ENCODE measurements at regions not wholly inside any gene's neighbourhood (a gene's known extent, or its start where the extent isn't known, plus 50 kb on each side); places are given as distances from the start of the nearest gene placed in this dataset.

DNA sequence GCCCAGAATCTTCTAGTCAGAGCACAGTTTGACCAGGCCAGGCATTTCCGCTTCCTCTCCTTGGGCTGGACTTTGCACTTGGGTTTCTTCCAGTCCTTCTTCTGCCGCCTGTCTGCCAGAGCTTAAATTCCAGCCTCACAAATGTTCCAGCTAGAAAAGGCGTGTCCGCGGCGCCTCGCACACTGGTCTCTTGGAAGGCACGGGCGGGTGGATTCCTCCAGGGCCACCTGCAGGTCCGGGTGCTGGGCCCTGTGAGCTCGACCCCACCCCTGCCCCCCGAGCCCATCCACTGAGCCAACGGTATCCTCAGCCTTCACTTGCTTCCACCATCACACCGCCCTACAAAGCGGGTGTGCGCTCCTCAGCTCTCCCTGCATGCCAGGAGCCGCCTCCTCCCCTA, 2026.5 kb downstream of the TP53TG3F start:
- no peak overlapping the region for H3K27ac ChIP-seq
- H3K27me3 ChIP-seq, result no peaks in the 10 kb centered on the region
- DNase-seq, result no peak
- H3K9me3 ChIP-seq (replicated peaks), result no peaks in the 10 kb centered on the region
- H3K36me3 ChIP-seq, result no peaks in the 10 kb centered on the region
- no peaks in the 10 kb centered on the region for H3K4me1 ChIP-seq
- H3K4me3 ChIP-seq, result no peak overlapping the region

DNA sequence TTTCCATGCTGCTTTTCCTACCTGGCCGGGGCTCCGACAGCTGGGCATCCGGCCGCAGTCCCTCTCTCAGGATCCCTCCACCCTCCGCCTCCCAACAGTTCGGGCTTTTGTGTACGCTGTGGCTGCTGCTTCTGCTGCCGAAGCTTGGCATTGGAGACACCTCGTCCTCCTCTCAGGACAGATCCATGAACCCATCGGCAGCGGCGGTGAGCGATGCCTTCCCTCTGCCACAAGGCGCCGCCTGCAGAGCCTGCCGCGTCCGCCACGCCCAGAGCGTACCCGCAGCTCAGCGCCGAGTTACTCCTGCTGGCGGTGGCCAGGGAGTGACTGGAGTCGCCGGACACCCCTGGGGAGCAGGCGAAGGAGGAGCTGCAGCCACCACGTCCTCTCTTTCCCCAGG, 2032.8 kb downstream of the TP53TG3F start:
- no peaks in the 10 kb centered on the region for H3K9me3 ChIP-seq (replicated peaks)
- no peak for DNase-seq
- no peak overlapping the region for H3K27ac ChIP-seq
- no peaks in the 10 kb centered on the region for H3K27me3 ChIP-seq
- H3K4me1 ChIP-seq, result no peaks in the 10 kb centered on the region
- no peak overlapping the region for H3K4me3 ChIP-seq
- H3K36me3 ChIP-seq, result no peaks in the 10 kb centered on the region

DNA sequence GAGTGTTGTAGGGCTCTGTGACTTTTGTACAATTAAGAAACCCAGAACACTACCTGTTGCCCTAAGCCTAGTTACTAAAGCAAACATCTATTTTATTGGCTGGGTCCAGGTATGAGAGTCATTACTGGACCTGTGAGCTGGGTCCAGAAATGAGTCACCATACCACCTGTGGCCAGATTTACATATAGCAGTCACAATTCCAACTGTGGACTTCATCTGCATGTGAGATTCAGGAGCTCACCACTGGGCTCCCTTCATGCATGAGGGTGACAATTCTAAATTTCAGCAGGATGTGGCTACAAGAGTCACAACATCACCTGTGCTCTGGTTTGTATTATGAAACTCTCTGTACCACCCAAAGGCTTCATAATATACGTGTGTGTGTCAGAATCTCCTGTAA, 2038.0 kb downstream of the TP53TG3F start:
- DNase-seq, result no peak
- Histone ChIP-seq H3K36me3 (no peaks in the 10 kb centered on the region), H3K4me1 (no peaks in the 10 kb centered on the region), H3K9me3 (replicated peaks) (no peaks in the 10 kb centered on the region), H3K27me3 (no peaks in the 10 kb centered on the region), H3K4me3 (no peak overlapping the region), H3K27ac (no peak overlapping the region)

DNA sequence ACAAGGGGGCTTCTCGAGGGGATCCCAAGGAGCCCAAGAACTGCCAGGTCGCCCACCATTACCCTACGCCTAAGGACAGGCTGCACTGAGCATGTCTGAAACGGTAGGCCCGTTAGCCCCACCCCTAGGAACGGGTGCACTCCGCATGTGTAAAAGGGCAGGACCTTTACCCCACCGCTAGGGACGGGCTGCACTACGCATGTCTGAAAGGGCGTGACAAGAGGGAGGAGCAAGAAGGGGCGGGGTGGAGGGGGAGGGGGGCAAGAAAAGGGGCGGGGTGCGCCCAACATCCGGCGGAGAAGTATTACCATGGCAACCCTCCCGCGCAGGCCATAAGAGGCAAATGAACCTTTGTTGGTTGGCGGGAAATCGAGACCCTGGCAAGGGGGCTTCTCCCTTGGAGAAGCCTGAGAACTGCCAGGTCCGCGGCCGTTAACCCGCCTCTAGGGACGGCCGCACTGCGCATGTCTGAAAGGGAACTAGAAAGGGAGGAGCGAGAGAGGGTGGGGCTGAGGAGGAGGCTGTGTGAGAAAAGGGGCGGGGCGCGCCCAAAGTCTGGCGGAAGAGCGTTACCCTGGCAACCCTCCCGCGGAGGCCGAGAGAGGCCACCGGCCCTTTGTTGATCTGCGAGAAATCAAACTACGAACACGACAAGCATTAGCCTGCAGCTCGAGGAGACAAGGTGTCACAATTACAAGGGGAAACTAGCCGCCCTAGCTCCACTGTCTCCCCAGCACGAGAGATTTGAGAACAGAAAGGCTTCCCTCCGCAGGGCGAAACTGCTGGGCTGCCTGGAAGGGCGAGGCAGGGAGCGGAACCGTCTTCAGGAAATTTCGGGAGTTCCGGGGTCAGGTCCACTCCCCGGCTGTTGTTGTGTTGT, 2046.8 kb downstream of the TP53TG3F start:
- no peaks in the 10 kb centered on the region for H3K9me3 ChIP-seq (replicated peaks)
- H3K4me1 ChIP-seq, result no peaks in the 10 kb centered on the region
- no peaks in the 10 kb centered on the region for H3K36me3 ChIP-seq
- H3K27ac ChIP-seq, result no peak overlapping the region
- DNase-seq, result no peak
- no peak overlapping the region for H3K4me3 ChIP-seq
- H3K27me3 ChIP-seq, result no peaks in the 10 kb centered on the region

DNA sequence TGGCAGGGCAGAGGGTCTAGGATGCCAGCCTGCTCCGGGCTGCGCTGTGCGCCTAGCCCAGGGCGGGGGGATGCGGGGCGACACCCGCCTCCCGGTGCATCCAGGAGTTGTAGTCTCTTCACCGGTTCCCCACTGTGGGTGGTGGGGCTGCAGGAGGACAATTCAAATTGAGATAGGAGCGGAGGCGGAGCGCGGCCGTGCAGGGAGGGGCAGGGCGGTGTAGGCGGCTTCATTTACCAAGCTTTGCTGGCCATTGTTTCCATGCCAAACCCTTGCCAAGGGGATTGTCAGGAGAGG, 2047.4 kb downstream of the TP53TG3F start:
- H3K36me3 ChIP-seq, result no peaks in the 10 kb centered on the region
- no peak for DNase-seq
- no peaks in the 10 kb centered on the region for H3K9me3 ChIP-seq (replicated peaks)
- no peak overlapping the region for H3K4me3 ChIP-seq
- H3K27me3 ChIP-seq, result no peaks in the 10 kb centered on the region
- no peak overlapping the region for H3K27ac ChIP-seq
- no peaks in the 10 kb centered on the region for H3K4me1 ChIP-seq

DNA sequence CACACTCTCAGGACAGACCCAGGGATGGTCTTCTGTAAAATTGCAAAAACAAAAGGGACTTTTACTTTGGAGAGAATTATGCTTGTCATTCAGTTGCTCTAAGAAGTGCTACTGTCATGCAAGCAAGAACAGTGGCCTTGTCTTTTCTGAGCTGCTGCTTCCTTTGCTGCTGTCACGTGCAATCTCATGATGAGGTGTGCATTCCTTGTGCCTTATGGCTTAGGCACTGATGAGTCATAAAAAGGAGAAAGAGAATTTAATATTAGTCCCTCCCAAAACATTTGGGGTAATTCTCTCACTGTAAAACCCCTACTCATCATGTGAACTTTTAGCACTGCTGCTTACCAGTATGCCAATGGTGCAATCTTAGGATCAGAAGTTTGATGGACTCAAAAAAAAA, 2051.3 kb downstream of the TP53TG3F start:
- Histone ChIP-seq H3K36me3 (no peaks in the 10 kb centered on the region), H3K4me3 (no peak overlapping the region), H3K27ac (no peak overlapping the region), H3K4me1 (no peaks in the 10 kb centered on the region), H3K27me3 (no peaks in the 10 kb centered on the region), H3K9me3 (replicated peaks) (no peaks in the 10 kb centered on the region)
- DNase-seq, result no peak

DNA sequence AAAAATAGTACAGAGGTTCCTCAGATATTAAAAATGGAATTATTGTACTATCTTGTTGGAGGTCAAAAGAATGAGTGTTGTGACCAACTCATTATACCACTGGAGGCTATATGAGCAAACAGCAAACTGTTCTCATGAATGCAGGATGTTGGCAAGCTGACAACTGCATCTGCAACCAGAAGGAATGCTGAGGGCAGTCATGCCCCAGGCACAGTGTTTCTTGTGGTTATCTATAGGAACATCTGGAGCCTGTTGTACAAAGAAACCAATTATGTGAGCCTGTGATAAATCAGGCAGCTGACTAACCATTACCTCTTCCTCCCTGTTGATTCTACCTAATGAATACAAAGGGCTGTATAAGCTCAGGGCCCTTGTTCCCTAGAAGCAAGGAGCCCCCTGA, 2057.1 kb downstream of the TP53TG3F start:
- Histone ChIP-seq H3K36me3 (no peaks in the 10 kb centered on the region), H3K4me3 (no peak overlapping the region), H3K27ac (no peak overlapping the region), H3K4me1 (no peaks in the 10 kb centered on the region), H3K27me3 (no peaks in the 10 kb centered on the region), H3K9me3 (replicated peaks) (no peaks in the 10 kb centered on the region)
- peak; percentile 29 to 42 for DNase-seq

DNA sequence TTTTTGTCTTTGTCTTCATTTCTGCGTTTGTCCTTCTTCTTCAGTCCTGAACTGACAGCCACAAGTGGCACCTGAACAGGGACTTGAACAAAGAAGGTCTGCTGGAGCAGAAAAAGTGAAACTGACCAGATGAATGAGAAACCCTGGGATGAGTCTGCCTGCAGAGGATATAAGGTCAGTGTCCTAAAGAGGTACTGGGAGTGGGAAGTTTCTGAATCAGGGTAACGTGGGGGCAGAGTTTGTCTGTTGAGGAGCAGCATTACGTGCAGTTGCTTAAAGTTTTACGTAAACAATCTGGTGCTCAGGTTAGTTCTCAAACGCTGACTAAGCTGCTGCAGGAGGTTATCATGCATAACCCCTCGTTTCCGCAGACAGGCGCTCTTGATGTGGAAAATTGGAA, 2057.6 kb downstream of the TP53TG3F start:
- Histone ChIP-seq H3K4me1 (no peaks in the 10 kb centered on the region), H3K27ac (no peak overlapping the region), H3K27me3 (no peaks in the 10 kb centered on the region), H3K9me3 (replicated peaks) (no peaks in the 10 kb centered on the region), H3K36me3 (no peaks in the 10 kb centered on the region), H3K4me3 (no peak overlapping the region)
- no peak for DNase-seq

DNA sequence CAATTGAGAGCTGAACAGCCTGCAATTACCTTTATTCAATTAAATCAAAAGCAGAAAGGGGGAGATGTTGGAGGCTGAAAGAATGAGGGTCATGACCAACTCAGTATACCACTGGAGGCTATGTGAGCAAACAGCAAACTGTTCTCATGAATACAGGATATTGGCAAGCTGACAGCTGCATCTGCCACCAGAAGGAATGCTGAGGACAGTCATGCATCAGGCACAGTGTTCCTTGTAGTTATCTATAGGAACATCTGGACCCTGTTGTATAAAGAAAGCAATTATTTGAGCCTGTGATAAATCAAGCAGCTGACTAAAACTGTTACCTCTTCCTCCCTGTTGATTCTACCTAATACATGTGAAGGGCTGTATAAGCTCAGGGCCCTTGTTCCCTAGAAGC, 2064.6 kb downstream of the TP53TG3F start:
- no peaks in the 10 kb centered on the region for H3K9me3 ChIP-seq (replicated peaks)

DNA sequence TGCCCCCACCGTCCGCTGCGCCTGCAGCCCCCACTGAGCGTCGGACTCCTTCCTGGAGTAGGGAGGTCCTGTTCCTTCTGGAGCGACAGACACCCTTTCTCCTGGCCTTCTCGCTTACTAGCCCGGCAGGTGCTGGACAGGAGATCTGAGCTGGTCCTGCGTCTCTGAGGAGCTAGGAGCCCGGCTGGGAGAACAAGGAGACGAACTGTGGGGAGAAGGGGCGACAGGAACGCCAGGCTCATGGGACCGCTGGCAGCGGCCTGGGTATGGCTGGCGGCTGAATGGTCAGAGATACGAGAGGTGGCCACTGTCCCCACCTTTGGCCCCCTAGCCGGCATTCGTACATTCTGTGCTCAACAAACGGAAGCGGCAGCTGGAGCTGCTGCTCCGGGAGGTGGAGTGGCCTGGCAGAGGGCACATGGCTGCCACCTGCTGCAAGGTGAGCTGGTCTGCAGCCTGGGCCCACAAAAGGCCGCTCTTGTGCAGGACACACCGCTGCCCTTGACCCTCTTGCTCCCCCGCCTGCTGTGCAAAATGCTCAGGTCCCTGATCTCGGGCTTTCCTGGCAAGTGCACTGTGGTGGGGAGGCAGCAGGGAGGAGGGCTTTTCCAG, 2066.7 kb downstream of the TP53TG3F start:
- no peaks in the 10 kb centered on the region for H3K36me3 ChIP-seq
- H3K4me3 ChIP-seq, result no peak overlapping the region
- H3K27ac ChIP-seq, result no peak overlapping the region
- H3K9me3 ChIP-seq (replicated peaks), result no peaks in the 10 kb centered on the region
- H3K27me3 ChIP-seq, result no peaks in the 10 kb centered on the region
- no peaks in the 10 kb centered on the region for H3K4me1 ChIP-seq
- no peak for DNase-seq

More for the DNA sequence above, 2064.6 kb downstream of the TP53TG3F start:
- no peak for DNase-seq
- Histone ChIP-seq H3K36me3 (no peaks in the 10 kb centered on the region), H3K4me1 (no peaks in the 10 kb centered on the region), H3K27ac (no peak overlapping the region), H3K27me3 (no peaks in the 10 kb centered on the region), H3K4me3 (no peak overlapping the region)

DNA sequence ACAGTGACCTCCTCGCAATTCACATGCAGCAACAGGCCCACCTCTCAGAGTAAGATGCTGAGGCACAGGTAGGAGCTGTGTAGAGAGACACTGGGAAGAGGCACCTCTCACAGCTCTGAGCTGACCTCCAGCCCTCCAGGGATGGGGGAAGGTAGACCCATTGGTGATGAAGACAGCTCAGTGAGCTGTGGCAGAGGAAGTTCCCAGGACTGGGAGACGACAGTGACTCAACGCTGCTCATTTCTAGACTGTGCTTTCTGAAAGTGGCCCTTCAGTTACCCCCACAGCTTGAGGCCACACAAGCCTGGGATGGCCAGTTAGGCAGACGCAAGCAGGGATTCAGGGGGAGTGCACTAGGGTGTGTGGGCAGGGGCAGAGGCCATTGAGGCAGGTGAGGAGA, 2073.2 kb downstream of the TP53TG3F start:
- Histone ChIP-seq H3K27me3 (no peaks in the 10 kb centered on the region), H3K4me3 (no peak overlapping the region), H3K4me1 (no peaks in the 10 kb centered on the region), H3K9me3 (replicated peaks) (no peaks in the 10 kb centered on the region), H3K36me3 (no peaks in the 10 kb centered on the region), H3K27ac (no peak overlapping the region)
- DNase-seq, result no peak

DNA sequence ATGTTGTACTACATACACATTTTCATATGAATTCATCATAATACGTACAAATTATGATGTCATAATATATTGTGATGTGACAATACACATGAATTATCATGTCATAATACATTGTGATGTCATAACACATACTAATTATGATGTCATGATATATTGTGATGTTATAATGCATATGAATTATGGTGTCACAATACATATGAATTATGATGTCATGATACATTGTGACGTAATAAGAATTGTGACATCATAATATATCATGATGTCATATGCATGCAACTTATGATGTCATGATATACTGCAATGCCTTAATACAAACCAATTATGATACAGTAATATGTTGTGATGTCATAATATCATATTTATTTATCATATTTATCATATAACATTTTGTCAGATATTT, 2074.3 kb downstream of the TP53TG3F start:
- no peak for DNase-seq

DNA sequence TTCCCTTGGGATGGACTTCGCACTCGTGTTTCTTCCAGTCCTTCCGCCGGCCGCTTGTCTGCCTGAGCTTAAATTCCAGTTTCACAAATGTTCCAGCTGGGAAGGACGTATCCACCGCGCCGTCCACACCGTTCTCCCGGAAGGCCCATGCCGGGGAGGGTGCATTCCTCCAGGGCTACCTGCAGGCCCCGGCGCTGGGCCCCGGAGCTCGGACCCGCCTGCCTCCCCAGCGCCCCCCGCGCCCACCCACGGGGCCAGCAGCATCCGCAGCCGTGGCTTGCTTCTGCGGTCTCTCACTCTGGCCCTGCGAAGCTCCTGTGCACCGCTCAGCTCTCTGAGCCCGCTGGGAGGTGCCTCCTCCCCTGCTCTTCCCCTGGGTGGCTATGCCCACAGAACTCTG, 2084.1 kb downstream of the TP53TG3F start:
- no peaks in the 10 kb centered on the region for H3K9me3 ChIP-seq (replicated peaks)
- no peaks in the 10 kb centered on the region for H3K4me1 ChIP-seq
- no peaks in the 10 kb centered on the region for H3K27me3 ChIP-seq
- DNase-seq, result no peak
- no peak overlapping the region for H3K27ac ChIP-seq
- H3K4me3 ChIP-seq, result no peak overlapping the region
- H3K36me3 ChIP-seq, result no peaks in the 10 kb centered on the region

More for the DNA sequence above, 2074.3 kb downstream of the TP53TG3F start:
- Histone ChIP-seq H3K36me3 (no peaks in the 10 kb centered on the region), H3K4me3 (no peak overlapping the region), H3K4me1 (no peaks in the 10 kb centered on the region), H3K27ac (no peak overlapping the region), H3K27me3 (no peaks in the 10 kb centered on the region), H3K9me3 (replicated peaks) (no peaks in the 10 kb centered on the region)

DNA sequence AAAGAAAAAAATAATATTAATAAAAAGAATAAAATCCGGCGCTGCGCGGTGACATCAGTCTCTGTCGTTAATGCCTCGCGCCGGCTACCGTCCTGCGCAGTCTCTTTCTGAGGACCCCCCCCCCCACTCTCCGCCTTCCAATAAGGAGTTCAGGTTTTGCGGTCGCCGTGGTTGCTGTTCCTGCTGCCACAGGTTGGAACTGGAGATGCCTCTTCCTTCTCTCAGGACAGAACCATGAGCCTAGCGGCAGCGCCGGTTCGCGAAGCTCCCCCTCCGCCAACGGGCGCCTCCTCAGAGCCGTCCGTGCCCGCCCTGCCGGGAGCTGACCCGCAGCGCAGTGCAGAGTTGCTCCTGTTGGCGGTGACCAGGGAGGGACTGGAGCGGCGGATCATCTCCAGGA, 2093.4 kb downstream of the TP53TG3F start:
- no peaks in the 10 kb centered on the region for H3K9me3 ChIP-seq (replicated peaks)
- no peak overlapping the region for H3K27ac ChIP-seq
- H3K36me3 ChIP-seq, result no peaks in the 10 kb centered on the region
- DNase-seq, result no peak
- H3K4me1 ChIP-seq, result no peaks in the 10 kb centered on the region
- no peaks in the 10 kb centered on the region for H3K27me3 ChIP-seq
- no peak overlapping the region for H3K4me3 ChIP-seq

DNA sequence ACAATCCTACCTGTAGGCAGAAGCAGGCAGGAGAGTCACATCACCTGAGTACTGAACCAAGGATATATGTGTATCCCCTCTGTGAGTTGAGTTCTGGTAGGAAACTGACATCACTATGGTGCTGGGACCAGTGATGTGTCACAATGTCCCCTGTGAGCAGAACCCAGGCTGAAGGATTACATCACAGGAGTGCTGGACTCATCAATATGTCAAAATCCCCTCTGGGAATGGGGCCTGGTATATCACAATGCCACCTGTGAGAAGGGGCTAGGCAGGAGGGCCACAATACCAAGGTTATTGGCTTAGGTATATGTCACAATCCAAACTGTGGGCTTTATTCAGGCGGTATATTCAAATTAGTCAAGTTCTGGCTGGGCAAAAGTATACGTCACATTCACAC, 2098.3 kb downstream of the TP53TG3F start:
- DNase-seq, result no peak

More for the DNA sequence above, 2098.3 kb downstream of the TP53TG3F start:
- Histone ChIP-seq H3K27me3 (no peaks in the 10 kb centered on the region), H3K9me3 (replicated peaks) (no peaks in the 10 kb centered on the region), H3K4me3 (no peak overlapping the region), H3K27ac (no peak overlapping the region), H3K36me3 (no peaks in the 10 kb centered on the region), H3K4me1 (no peaks in the 10 kb centered on the region)

Measured in SJCRH30 (cell line).